Left ventricle myocardium inferior (tissue), 1 donor: ENCODE measurements at regions not wholly inside any gene's neighbourhood (a gene's known extent, or its start where the extent isn't known, plus 50 kb on each side); places are given as distances from the start of the nearest gene placed in this dataset.

Source experiments
- DNase-seq: peaks from one replicate; pipeline ENCODE4 v3.0.0-alpha.2; 2020
- H3K27ac ChIP-seq: fragments of 200-600 bp; replicated peaks from 2 replicates; pipeline ENCODE4 v1.8.0; 2021
- H3K27me3 ChIP-seq: fragments of 200-600 bp; 2 replicates; pipeline ENCODE4 v1.8.0; 2021; ENCODE audit warnings: low read depth
- H3K36me3 ChIP-seq: fragments of 200-600 bp; 2 replicates; pipeline ENCODE4 v1.8.0; 2021
- H3K4me1 ChIP-seq: fragments of 200-600 bp; 2 replicates; pipeline ENCODE4 v1.8.0; 2021
- H3K4me3 ChIP-seq: fragments of 200-600 bp; 2 replicates; pipeline ENCODE4 v1.8.0; 2021; ENCODE audit warnings: mild to moderate bottlenecking, moderate library complexity
- H3K9me3 ChIP-seq: fragments of 200-600 bp; replicated peaks from 2 replicates; pipeline ENCODE4 v1.8.0; 2021
- CTCF ChIP-seq: fragments of 200-600 bp; IDR thresholded peaks from 2 replicates; pipeline ENCODE4 v1.8.0; 2021; ENCODE audit warnings: antibody characterized with exemption, mild to moderate bottlenecking, borderline replicate concordance
- intact Hi-C: fragments of 100-400 bp; cut with micrococcal nuclease; formaldehyde crosslinking; loops from one replicate; pipeline ENCODE4 v1.11.0; 2022
- donor health status: DM: no; HTN: yes; CAD: no; lungs with severe emphysema.

- DNase-seq: no peak
- intact Hi-C loops: no loop called here
- H3K36me3 ChIP-seq: no peaks in the 10 kb centered on the region
- H3K27ac ChIP-seq: no peak overlapping the region
- no peaks in the 10 kb centered on the region for H3K27me3 ChIP-seq
- no peak for TF ChIP-seq CTCF
- no peak overlapping the region for H3K4me3 ChIP-seq
- H3K4me1 ChIP-seq: peaks cover 32% of the 10 kb centered on the region
- H3K9me3 ChIP-seq: no peaks in the 10 kb centered on the region
Observed at GRCh38 chr21:14881863-14882499, 182.8 kb downstream of the NRIP1 start.

- Histone ChIP-seq H3K27ac (no peak overlapping the region), H3K4me1 (peaks cover 41% of the 10 kb centered on the region), H3K4me3 (no peak overlapping the region), H3K9me3 (no peaks in the 10 kb centered on the region), H3K36me3 (no peaks in the 10 kb centered on the region), H3K27me3 (no peaks in the 10 kb centered on the region)
- no peak for DNase-seq
- intact Hi-C loops: no loop called here
- no peak for TF ChIP-seq CTCF
Observed at GRCh38 chr21:14880922-14881321, 183.9 kb downstream of the NRIP1 start.

- peaks cover 51% of the 10 kb centered on the region for H3K4me1 ChIP-seq
- no peak overlapping the region for H3K4me3 ChIP-seq
- no peaks in the 10 kb centered on the region for H3K27me3 ChIP-seq
- DNase-seq: no peak
- no peaks in the 10 kb centered on the region for H3K9me3 ChIP-seq
- no peak overlapping the region for H3K27ac ChIP-seq
- no peaks in the 10 kb centered on the region for H3K36me3 ChIP-seq
- intact Hi-C loops: no loop called here
- no peak for TF ChIP-seq CTCF
Observed at GRCh38 chr21:14879458-14879857, 185.3 kb downstream of the NRIP1 start.

GRCh38 chr21:14878971-14879370, 185.8 kb downstream of the NRIP1 start:
- DNase-seq: no peak
- no peak for TF ChIP-seq CTCF
- Histone ChIP-seq H3K9me3 (no peaks in the 10 kb centered on the region), H3K36me3 (no peaks in the 10 kb centered on the region), H3K4me1 (peaks cover 51% of the 10 kb centered on the region), H3K27ac (no peak overlapping the region), H3K27me3 (no peaks in the 10 kb centered on the region), H3K4me3 (no peak overlapping the region)
- intact Hi-C loops: no loop called here

GRCh38 chr21:14877581-14878228, 187.1 kb downstream of the NRIP1 start:
- Histone ChIP-seq H3K36me3 (no peaks in the 10 kb centered on the region), H3K4me1 (peaks cover 51% of the 10 kb centered on the region), H3K27ac (peak overlapping the region; percentile 29), H3K4me3 (no peak overlapping the region), H3K9me3 (no peaks in the 10 kb centered on the region), H3K27me3 (no peaks in the 10 kb centered on the region)
- intact Hi-C loops: no loop called here
- TF ChIP-seq CTCF: no peak
- no peak for DNase-seq
